ENCODE measurements at regions not wholly inside any gene's neighbourhood (a gene's known extent, or its start where the extent isn't known, plus 50 kb on each side); places are given as distances from the start of the nearest gene placed in this dataset.

DNA sequence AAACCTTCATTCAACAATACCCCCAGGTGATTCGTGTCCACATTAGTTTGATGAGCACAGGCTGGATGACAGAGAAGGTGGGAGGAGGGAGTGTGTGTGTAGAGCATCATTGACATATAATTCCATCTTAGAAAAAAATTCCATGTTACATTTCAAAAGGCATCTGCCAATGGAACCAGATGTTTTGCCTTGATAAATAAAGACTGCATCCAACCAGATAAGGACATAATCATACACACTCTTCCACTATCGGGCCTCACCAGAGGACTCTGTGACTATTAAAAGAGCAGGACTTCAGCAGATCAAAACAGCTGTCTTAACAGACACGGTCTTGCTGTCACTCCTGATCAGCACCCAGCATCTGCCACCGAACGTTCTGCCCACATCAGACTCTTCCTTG is 96.4 kb upstream of the SPIN1 start:
- Histone ChIP-seq H3K4me3 (ENCODE audit: low read depth in 1 of 3, low read length in 3 of 3) (no peak overlapping the region), H3K27me3 (ENCODE audit: control insufficient read depth in 4 of 4, insufficient read depth in 4 of 4, low read length in 3 of 4) (no peaks in the 10 kb centered on the region), H3K9ac (ENCODE audit: low read depth in 1 of 2, low read length in 2 of 2) (no peak overlapping the region), H3K4me1 (ENCODE audit: control insufficient read depth in 4 of 4, insufficient read depth in 4 of 4, low read length in 3 of 4) (no peaks in the 10 kb centered on the region), H3K9me3 (ENCODE audit: control insufficient read depth in 4 of 4, low read length in 3 of 4) (no peaks in the 10 kb centered on the region), H3K27ac (ENCODE audit: low read depth in 1 of 2, low read length in 2 of 2) (no peak overlapping the region), H3K36me3 (ENCODE audit: control insufficient read depth in 4 of 4, insufficient read depth in 3 of 4, low read depth in 1 of 4, low read length in 3 of 4) (no peaks in the 10 kb centered on the region)
- TF ChIP-seq NR2F2 (IDR thresholded peaks at IDR 0.05): no peak
- no peak for TF ChIP-seq JUND (IDR thresholded peaks at IDR 0.05)
- TF ChIP-seq CTCF (IDR thresholded peaks at IDR 0.05; ENCODE audit: low read depth, low read length, missing input control): no peak
- no peak for TF ChIP-seq FOXA1 (IDR thresholded peaks at IDR 0.05)
- no peak for TF ChIP-seq MAX (IDR thresholded peaks at IDR 0.05)
- no peak for TF ChIP-seq SP1 (IDR thresholded peaks at IDR 0.05)
- no peak for TF ChIP-seq ZBTB33 (IDR thresholded peaks at IDR 0.05)
- TF ChIP-seq HNF4A (conservative IDR thresholded peaks at IDR 0.05): no peak
- no peak for TF ChIP-seq GABPA (IDR thresholded peaks at IDR 0.05 in 1 of 2, conservative IDR thresholded peaks at IDR 0.05 in 1 of 2)
- TF ChIP-seq RXRA (IDR thresholded peaks at IDR 0.05): no peak
- no peak for TF ChIP-seq HNF4G (IDR thresholded peaks at IDR 0.05)
- TF ChIP-seq, protein P1, sequence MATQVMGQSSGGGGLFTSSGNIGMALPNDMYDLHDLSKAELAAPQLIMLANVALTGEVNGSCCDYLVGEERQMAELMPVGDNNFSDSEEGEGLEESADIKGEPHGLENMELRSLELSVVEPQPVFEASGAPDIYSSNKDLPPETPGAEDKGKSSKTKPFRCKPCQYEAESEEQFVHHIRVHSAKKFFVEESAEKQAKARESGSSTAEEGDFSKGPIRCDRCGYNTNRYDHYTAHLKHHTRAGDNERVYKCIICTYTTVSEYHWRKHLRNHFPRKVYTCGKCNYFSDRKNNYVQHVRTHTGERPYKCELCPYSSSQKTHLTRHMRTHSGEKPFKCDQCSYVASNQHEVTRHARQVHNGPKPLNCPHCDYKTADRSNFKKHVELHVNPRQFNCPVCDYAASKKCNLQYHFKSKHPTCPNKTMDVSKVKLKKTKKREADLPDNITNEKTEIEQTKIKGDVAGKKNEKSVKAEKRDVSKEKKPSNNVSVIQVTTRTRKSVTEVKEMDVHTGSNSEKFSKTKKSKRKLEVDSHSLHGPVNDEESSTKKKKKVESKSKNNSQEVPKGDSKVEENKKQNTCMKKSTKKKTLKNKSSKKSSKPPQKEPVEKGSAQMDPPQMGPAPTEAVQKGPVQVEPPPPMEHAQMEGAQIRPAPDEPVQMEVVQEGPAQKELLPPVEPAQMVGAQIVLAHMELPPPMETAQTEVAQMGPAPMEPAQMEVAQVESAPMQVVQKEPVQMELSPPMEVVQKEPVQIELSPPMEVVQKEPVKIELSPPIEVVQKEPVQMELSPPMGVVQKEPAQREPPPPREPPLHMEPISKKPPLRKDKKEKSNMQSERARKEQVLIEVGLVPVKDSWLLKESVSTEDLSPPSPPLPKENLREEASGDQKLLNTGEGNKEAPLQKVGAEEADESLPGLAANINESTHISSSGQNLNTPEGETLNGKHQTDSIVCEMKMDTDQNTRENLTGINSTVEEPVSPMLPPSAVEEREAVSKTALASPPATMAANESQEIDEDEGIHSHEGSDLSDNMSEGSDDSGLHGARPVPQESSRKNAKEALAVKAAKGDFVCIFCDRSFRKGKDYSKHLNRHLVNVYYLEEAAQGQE (IDR thresholded peaks at IDR 0.05): no peak
- no peak for TF ChIP-seq RAD21 (IDR thresholded peaks at IDR 0.05)
- TF ChIP-seq YY1 (IDR thresholded peaks at IDR 0.05): no peak
- TF ChIP-seq, protein P2, sequence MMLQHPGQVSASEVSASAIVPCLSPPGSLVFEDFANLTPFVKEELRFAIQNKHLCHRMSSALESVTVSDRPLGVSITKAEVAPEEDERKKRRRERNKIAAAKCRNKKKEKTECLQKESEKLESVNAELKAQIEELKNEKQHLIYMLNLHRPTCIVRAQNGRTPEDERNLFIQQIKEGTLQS (IDR thresholded peaks at IDR 0.05): no peak
- no peak for TF ChIP-seq TAF1 (conservative IDR thresholded peaks at IDR 0.05)
- TF ChIP-seq FOXA2 (IDR thresholded peaks at IDR 0.05): no peak
- WGBS: 78% methylated on average over 5 of the region's 5 CpGs
- DNase-seq (ENCODE audit: low spot score): no peak

DNA sequence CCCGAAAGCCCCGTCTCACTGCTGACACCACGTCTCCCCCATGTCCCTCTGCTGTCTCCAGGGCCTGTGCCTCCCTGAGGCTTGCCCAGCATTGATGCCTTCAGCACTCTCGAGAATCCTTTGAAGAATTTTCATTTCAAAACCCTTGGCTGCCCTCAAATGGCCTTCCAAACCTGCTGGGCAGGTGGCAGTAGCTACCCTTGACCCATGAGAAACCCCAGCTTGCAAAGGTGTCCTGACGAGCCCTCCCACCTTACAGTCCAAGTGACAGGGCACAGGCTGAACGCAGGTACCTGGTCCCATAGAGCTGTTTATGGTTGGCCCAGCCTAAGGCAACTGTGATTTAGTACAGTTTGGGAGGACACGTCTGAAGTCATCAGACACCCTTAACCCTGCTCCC is 97.2 kb upstream of the SPIN1 start:
- Histone ChIP-seq H3K27me3 (ENCODE audit: control insufficient read depth in 4 of 4, insufficient read depth in 4 of 4, low read length in 3 of 4) (no peaks in the 10 kb centered on the region), H3K4me1 (ENCODE audit: control insufficient read depth in 4 of 4, insufficient read depth in 4 of 4, low read length in 3 of 4) (no peaks in the 10 kb centered on the region), H3K27ac (ENCODE audit: low read depth in 1 of 2, low read length in 2 of 2) (no peak overlapping the region), H3K9ac (ENCODE audit: low read depth in 1 of 2, low read length in 2 of 2) (no peak overlapping the region), H3K4me3 (ENCODE audit: low read depth in 1 of 3, low read length in 3 of 3) (no peak overlapping the region), H3K36me3 (ENCODE audit: control insufficient read depth in 4 of 4, insufficient read depth in 3 of 4, low read depth in 1 of 4, low read length in 3 of 4) (no peaks in the 10 kb centered on the region), H3K9me3 (ENCODE audit: control insufficient read depth in 4 of 4, low read length in 3 of 4) (no peaks in the 10 kb centered on the region)
- WGBS: 86% methylated on average over 7 of the region's 7 CpGs
- DNase-seq (ENCODE audit: low spot score): no peak
- TF ChIP-seq SP1 (IDR thresholded peaks at IDR 0.05) (no peak), ZBTB33 (IDR thresholded peaks at IDR 0.05) (no peak), FOXA1 (IDR thresholded peaks at IDR 0.05) (no peak)
